SK-N-SH treated with all-trans-retinoic acid at 6 μM for 48 hours (cell line): ENCODE measurements at regions not wholly inside any gene's neighbourhood (a gene's known extent, or its start where the extent isn't known, plus 50 kb on each side); places are given as distances from the start of the nearest gene placed in this dataset.

Experiments
- BACH2 ChIP-seq: fragments of 250-450 bp; sonication (Bioruptor Pico); IDR thresholded peaks from 2 replicates; pipeline ENCODE4 v1.9.0; 2021; ENCODE audit warnings: mild to moderate bottlenecking, borderline replicate concordance
- CSDC2 ChIP-seq: fragments of 250-450 bp; sonication (Bioruptor Pico); IDR thresholded peaks from 2 replicates; pipeline ENCODE4 v1.5.0; 2020; ENCODE audit warnings: mild to moderate bottlenecking, moderate library complexity
- ESRRG ChIP-seq: fragments of 250-450 bp; sonication (Bioruptor Pico); IDR thresholded peaks from 2 replicates; pipeline ENCODE4 v1.6.1; 2021; ENCODE audit warnings: mild to moderate bottlenecking
- RARB ChIP-seq: fragments of 250-450 bp; sonication (Bioruptor Pico); IDR thresholded peaks from 2 replicates; pipeline ENCODE4 v1.8.0; 2021; ENCODE audit warnings: mild to moderate bottlenecking, moderate library complexity
- SNAI2 ChIP-seq: fragments of 250-450 bp; sonication (Bioruptor Pico); IDR thresholded peaks from 2 replicates; pipeline ENCODE4 v1.5.0; 2020; ENCODE audit warnings: mild to moderate bottlenecking, moderate library complexity
- ZFP3 ChIP-seq: fragments of 250-450 bp; sonication (Bioruptor Pico); IDR thresholded peaks from 2 replicates; pipeline ENCODE4 v1.5.0; 2020; ENCODE audit warnings: mild to moderate bottlenecking, moderate library complexity
- TF ChIP-seq, protein P1 (sequence below): fragments of 250-450 bp; sonication (Bioruptor Pico); IDR thresholded peaks from 2 replicates; pipeline ENCODE4 v1.8.0; 2020; ENCODE audit warnings: mild to moderate bottlenecking, moderate library complexity, borderline replicate concordance
- TF ChIP-seq, protein P2 (sequence below): fragments of 250-450 bp; sonication (Bioruptor Pico); IDR thresholded peaks from 2 replicates; pipeline ENCODE4 v1.5.1; 2021; ENCODE audit warnings: mild to moderate bottlenecking, moderate library complexity

DNA sequence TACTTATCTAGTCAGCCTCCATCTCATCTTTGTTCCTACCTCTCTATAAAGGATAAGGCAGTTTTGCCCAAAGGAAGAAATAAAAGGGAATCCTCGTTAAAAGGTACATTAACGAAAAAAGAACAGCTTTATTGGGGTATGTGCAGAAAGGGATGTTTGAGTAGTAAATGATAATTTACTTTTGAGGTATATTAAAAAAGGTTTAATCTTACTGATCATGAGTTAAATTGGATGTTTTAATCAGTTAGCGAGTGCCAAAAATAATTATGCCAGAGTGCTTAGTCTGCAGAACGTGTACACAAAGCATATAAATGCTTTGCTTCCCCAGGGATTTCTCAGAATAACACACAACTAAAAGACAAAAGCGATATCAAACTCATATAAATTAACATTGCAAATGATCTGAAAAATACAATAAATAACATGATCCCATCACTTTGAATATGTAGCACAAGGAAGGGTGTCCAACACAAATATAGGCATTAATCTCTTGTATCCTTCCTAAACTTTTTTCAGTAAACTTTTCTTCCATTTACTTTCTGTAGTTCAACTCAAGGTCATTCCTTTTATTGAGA is 865.0 kb downstream of the NR2F1-AS1 start:
- TF ChIP-seq ZFP3 (CRISPR knock-in tag) (no peak), CSDC2 (CRISPR knock-in tag) (no peak), ESRRG (CRISPR knock-in tag) (no peak), SNAI2 (CRISPR knock-in tag) (no peak), RARB (CRISPR knock-in tag) (no peak), BACH2 (CRISPR knock-in tag) (no peak)
- TF ChIP-seq, protein P1, sequence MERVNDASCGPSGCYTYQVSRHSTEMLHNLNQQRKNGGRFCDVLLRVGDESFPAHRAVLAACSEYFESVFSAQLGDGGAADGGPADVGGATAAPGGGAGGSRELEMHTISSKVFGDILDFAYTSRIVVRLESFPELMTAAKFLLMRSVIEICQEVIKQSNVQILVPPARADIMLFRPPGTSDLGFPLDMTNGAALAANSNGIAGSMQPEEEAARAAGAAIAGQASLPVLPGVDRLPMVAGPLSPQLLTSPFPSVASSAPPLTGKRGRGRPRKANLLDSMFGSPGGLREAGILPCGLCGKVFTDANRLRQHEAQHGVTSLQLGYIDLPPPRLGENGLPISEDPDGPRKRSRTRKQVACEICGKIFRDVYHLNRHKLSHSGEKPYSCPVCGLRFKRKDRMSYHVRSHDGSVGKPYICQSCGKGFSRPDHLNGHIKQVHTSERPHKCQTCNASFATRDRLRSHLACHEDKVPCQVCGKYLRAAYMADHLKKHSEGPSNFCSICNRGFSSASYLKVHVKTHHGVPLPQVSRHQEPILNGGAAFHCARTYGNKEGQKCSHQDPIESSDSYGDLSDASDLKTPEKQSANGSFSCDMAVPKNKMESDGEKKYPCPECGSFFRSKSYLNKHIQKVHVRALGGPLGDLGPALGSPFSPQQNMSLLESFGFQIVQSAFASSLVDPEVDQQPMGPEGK (CRISPR knock-in tag) = no peak
- TF ChIP-seq, protein P2, sequence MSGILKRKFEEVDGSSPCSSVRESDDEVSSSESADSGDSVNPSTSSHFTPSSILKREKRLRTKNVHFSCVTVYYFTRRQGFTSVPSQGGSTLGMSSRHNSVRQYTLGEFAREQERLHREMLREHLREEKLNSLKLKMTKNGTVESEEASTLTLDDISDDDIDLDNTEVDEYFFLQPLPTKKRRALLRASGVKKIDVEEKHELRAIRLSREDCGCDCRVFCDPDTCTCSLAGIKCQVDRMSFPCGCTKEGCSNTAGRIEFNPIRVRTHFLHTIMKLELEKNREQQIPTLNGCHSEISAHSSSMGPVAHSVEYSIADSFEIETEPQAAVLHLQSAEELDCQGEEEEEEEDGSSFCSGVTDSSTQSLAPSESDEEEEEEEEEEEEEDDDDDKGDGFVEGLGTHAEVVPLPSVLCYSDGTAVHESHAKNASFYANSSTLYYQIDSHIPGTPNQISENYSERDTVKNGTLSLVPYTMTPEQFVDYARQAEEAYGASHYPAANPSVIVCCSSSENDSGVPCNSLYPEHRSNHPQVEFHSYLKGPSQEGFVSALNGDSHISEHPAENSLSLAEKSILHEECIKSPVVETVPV (CRISPR knock-in tag) = no peak
